WTC11 (cell line): ENCODE measurements at regions not wholly inside any gene's neighbourhood (a gene's known extent, or its start where the extent isn't known, plus 50 kb on each side); places are given as distances from the start of the nearest gene placed in this dataset.

Experiments
- ATAC-seq: fragments of 200-7000 bp; cut with Tn5 transposase; 2 replicates; pipeline ENCODE4 v1.10.0; 2021; ENCODE audit warnings: mild to moderate bottlenecking, moderate library complexity
- CTCF ChIA-PET: fragments of 300-600 bp; sonication (Branson Sonifier 250); formaldehyde crosslinking; loops from one replicate; lab custom pipeline; 2021; ENCODE audit warnings: antibody characterized with exemption; lab: Charles Lee
- POLR2A ChIA-PET: fragments of 350-600 bp; sonication (Branson Sonifier 250); formaldehyde crosslinking; loops from one replicate; lab custom pipeline; 2021; ENCODE audit warnings: antibody characterized with exemption; lab: Charles Lee
- DNase-seq: peaks from one replicate; pipeline ENCODE4 v3.0.0; 2021; ENCODE audit warnings: low spot score
- H3K27ac Mint-ChIP-seq: 2 replicates; pipeline ENCODE4 v1.8.0; 2021; ENCODE audit warnings: mixed read lengths
- H3K27me3 Mint-ChIP-seq: 2 replicates; pipeline ENCODE4 v1.8.0; 2021; ENCODE audit warnings: low read depth, mild to moderate bottlenecking, moderate library complexity, mixed read lengths
- H3K36me3 Mint-ChIP-seq: 2 replicates; pipeline ENCODE4 v1.8.0; 2021; ENCODE audit warnings: mixed read lengths
- H3K4me1 Mint-ChIP-seq: 2 replicates; pipeline ENCODE4 v1.8.0; 2022; ENCODE audit warnings: mixed read lengths
- H3K4me3 Mint-ChIP-seq: 2 replicates; pipeline ENCODE4 v1.8.0; 2021; ENCODE audit warnings: mild to moderate bottlenecking, moderate library complexity, mixed read lengths
- H3K9me3 Mint-ChIP-seq: 2 replicates; pipeline ENCODE4 v1.8.0; 2021; ENCODE audit warnings: mixed read lengths
- AFF4 ChIP-seq: sonication (generic); formaldehyde crosslinking; IDR thresholded peaks from 2 replicates; pipeline ENCODE4 v1.8.1; 2023; ENCODE audit warnings: mild to moderate bottlenecking, missing genetic modification reagents, borderline replicate concordance
- ATF1 ChIP-seq: sonication (generic); formaldehyde crosslinking; IDR thresholded peaks from 2 replicates; pipeline ENCODE4 v1.8.1; 2023; ENCODE audit warnings: mild to moderate bottlenecking, moderate library complexity, missing genetic modification reagents
- E2F5 ChIP-seq: sonication (generic); formaldehyde crosslinking; IDR thresholded peaks from 2 replicates; pipeline ENCODE4 v1.8.1; 2022; ENCODE audit warnings: mild to moderate bottlenecking, moderate library complexity, missing genetic modification reagents
- ERG ChIP-seq: fragments of 250-450 bp; sonication (Bioruptor Pico); IDR thresholded peaks from 2 replicates; pipeline ENCODE4 v1.8.0; 2021; ENCODE audit warnings: mild to moderate bottlenecking
- ESRRA ChIP-seq: sonication (generic); formaldehyde crosslinking; IDR thresholded peaks from 2 replicates; pipeline ENCODE4 v1.8.1; 2022; ENCODE audit warnings: mild to moderate bottlenecking, missing genetic modification reagents, borderline replicate concordance
- FOXJ3 ChIP-seq: sonication (generic); formaldehyde crosslinking; IDR thresholded peaks from 2 replicates; pipeline ENCODE4 v1.9.0; 2021; ENCODE audit warnings: missing genetic modification reagents, mild to moderate bottlenecking, borderline replicate concordance
- FOXK1 ChIP-seq: sonication (generic); formaldehyde crosslinking; IDR thresholded peaks from 2 replicates; pipeline ENCODE4 v1.8.0; 2022; ENCODE audit warnings: mild to moderate bottlenecking, moderate library complexity, missing genetic modification reagents
- JUN ChIP-seq: sonication (generic); formaldehyde crosslinking; IDR thresholded peaks from 2 replicates; pipeline ENCODE4 v1.8.0; 2023; ENCODE audit warnings: mild to moderate bottlenecking, missing genetic modification reagents
- MLX ChIP-seq: sonication (generic); formaldehyde crosslinking; IDR thresholded peaks from 2 replicates; pipeline ENCODE4 v1.8.1; 2023; ENCODE audit warnings: mild to moderate bottlenecking, missing genetic modification reagents, moderate library complexity
- NFYB ChIP-seq: sonication (generic); formaldehyde crosslinking; conservative IDR thresholded peaks from 2 replicates; pipeline ENCODE4 v1.8.0; 2022; ENCODE audit warnings: low read depth, missing genetic modification reagents
- SMAD4 ChIP-seq: sonication (generic); formaldehyde crosslinking; IDR thresholded peaks from 2 replicates; pipeline ENCODE4 v1.8.0; 2022; ENCODE audit warnings: mild to moderate bottlenecking, missing genetic modification reagents
- TEAD1 ChIP-seq: sonication (generic); formaldehyde crosslinking; IDR thresholded peaks from 2 replicates; pipeline ENCODE4 v1.8.0; 2022; ENCODE audit warnings: mild to moderate bottlenecking, missing genetic modification reagents
- TEAD4 ChIP-seq: sonication (generic); formaldehyde crosslinking; IDR thresholded peaks from 2 replicates; pipeline ENCODE4 v1.8.0; 2022; ENCODE audit warnings: mild to moderate bottlenecking, missing genetic modification reagents
- ZNF219 ChIP-seq: sonication (generic); formaldehyde crosslinking; IDR thresholded peaks from 2 replicates; pipeline ENCODE4 v1.8.0; 2023; ENCODE audit warnings: missing genetic modification reagents, mild to moderate bottlenecking, borderline replicate concordance
- ZNF281 ChIP-seq: sonication (generic); formaldehyde crosslinking; IDR thresholded peaks from 2 replicates; pipeline ENCODE4 v1.8.0; 2023; ENCODE audit warnings: mild to moderate bottlenecking, missing genetic modification reagents
- ZNF425 ChIP-seq: fragments of 250-450 bp; sonication (Bioruptor Pico); conservative IDR thresholded peaks from 2 replicates; pipeline ENCODE4 v1.9.0; 2021; ENCODE audit warnings: mild to moderate bottlenecking

GRCh38 chr21:24265987-24266386 is 1341.3 kb downstream of the MRPL39 start:
- Mint-ChIP-seq H3K27ac (no peak overlapping the region), H3K9me3 (peaks cover 46% of the 10 kb centered on the region), H3K36me3 (peaks cover 20% of the 10 kb centered on the region), H3K27me3 (no peaks in the 10 kb centered on the region), H3K4me3 (no peak overlapping the region), H3K4me1 (no peaks in the 10 kb centered on the region)
- POLR2A ChIA-PET: no interaction called here
- TF ChIP-seq MLX (CRISPR knock-in tag) (no peak), ZNF281 (CRISPR knock-in tag) (no peak), SMAD4 (CRISPR knock-in tag) (no peak), ZNF425 (CRISPR knock-in tag) (no peak), ATF1 (CRISPR knock-in tag) (no peak), AFF4 (CRISPR knock-in tag) (no peak), JUN (CRISPR knock-in tag) (no peak), ZNF219 (no peak), TEAD1 (CRISPR knock-in tag) (no peak)
- no peak for ATAC-seq
- CTCF ChIA-PET: no interaction called here
- DNase-seq: no peak

- POLR2A ChIA-PET: no interaction called here
- H3K27ac Mint-ChIP-seq: no peak overlapping the region
- no peak for DNase-seq
- TF ChIP-seq NFYB (no peak), FOXK1 (CRISPR knock-in tag) (no peak), ERG (CRISPR knock-in tag) (no peak), TEAD4 (CRISPR knock-in tag) (no peak), E2F5 (CRISPR knock-in tag) (no peak), ZNF219 (no peak), ESRRA (CRISPR knock-in tag) (no peak), FOXJ3 (CRISPR knock-in tag) (no peak), JUN (CRISPR knock-in tag) (no peak)
- TF ChIP-seq, all 79 proteins: peak for 0
- no peaks in the 10 kb centered on the region for H3K27me3 Mint-ChIP-seq
- ATAC-seq: no peak
- peaks cover 50% of the 10 kb centered on the region for H3K9me3 Mint-ChIP-seq
- H3K36me3 Mint-ChIP-seq: peaks cover 27% of the 10 kb centered on the region
- no peaks in the 10 kb centered on the region for H3K4me1 Mint-ChIP-seq
- CTCF ChIA-PET: no interaction called here
- H3K4me3 Mint-ChIP-seq: no peak overlapping the region
Measured at GRCh38 chr21:24260751-24261150, 1346.5 kb downstream of the MRPL39 start.
